Vagina (tissue), 2 donors: ENCODE measurements at regions not wholly inside any gene's neighbourhood (a gene's known extent, or its start where the extent isn't known, plus 50 kb on each side); places are given as distances from the start of the nearest gene placed in this dataset.

Source experiments
- DNase-seq, 2 donors: peaks; one replicate each; pipeline ENCODE4 v3.0.0-alpha.2; 2017; ENCODE audit errors: extremely low spot score in 2 of 2
- H3K27ac ChIP-seq: fragments of 200-600 bp; sonication (generic); one replicate; pipeline ENCODE4 v1.5.1; 2019
- H3K27me3 ChIP-seq: fragments of 200-600 bp; sonication (generic); one replicate; pipeline ENCODE4 v1.5.1; 2019
- H3K36me3 ChIP-seq, 2 donors: fragments of 200-600 bp; sonication (generic); one replicate each; pipeline ENCODE4 v1.5.1; 2017 to 2019
- H3K4me1 ChIP-seq: fragments of 200-600 bp; sonication (generic); one replicate; pipeline ENCODE4 v1.5.1; 2019
- H3K4me3 ChIP-seq, 2 donors: fragments of 200-600 bp; sonication (generic); 1 replicate in 1 of 2; 2 replicates in 1 of 2; pipeline ENCODE4 v1.5.1; 2016 to 2019
- H3K9me3 ChIP-seq: fragments of 200-600 bp; sonication (generic); one replicate; pipeline ENCODE4 v1.5.1; 2019
- POLR2A ChIP-seq, 2 donors: fragments of 450-650 bp; IDR thresholded peaks; one replicate each; pipeline ENCODE4 v1.6.1; 2017; ENCODE audit warnings: antibody characterized with exemption in 2 of 2, mild to moderate bottlenecking in 2 of 2, moderate library complexity in 2 of 2
- POLR2AphosphoS5 ChIP-seq, 2 donors: sonication (generic); formaldehyde crosslinking; IDR thresholded peaks; one replicate each; pipeline ENCODE4 v1.9.0; 2017; ENCODE audit warnings: antibody characterized with exemption in 2 of 2, mild to moderate bottlenecking in 2 of 2, low read depth in 1 of 2; ENCODE audit not compliant: insufficient read depth in 1 of 2
- intact Hi-C: fragments of 100-400 bp; cut with DNase I; formaldehyde crosslinking; loops from one replicate; pipeline ENCODE4 v1.15.1; 2023
- TF ChIP-seq, protein P1 (sequence below), 3 experiments: fragments of 450-650 bp in 2 of 3; fragments of 200-600 bp in 1 of 3; sonication (generic) in 1 of 3; IDR thresholded peaks; one replicate each; pipeline ENCODE4 v1.5.1; 2017 to 2019; ENCODE audit warnings: antibody characterized with exemption in 3 of 3, mild to moderate bottlenecking in 2 of 3, moderate library complexity in 2 of 3

GRCh38 chr11:69972351-69972802, 105.7 kb upstream of the ANO1 start:
- Histone ChIP-seq H3K36me3 (no peaks in the 10 kb centered on the region), H3K4me1 (no peaks in the 10 kb centered on the region), H3K4me3 (no peak overlapping the region), H3K27ac (no peak overlapping the region), H3K9me3 (no peaks in the 10 kb centered on the region), H3K27me3 (no peaks in the 10 kb centered on the region)
- TF ChIP-seq POLR2A (IDR thresholded peaks at IDR 0.05) (no peak), POLR2AphosphoS5 (IDR thresholded peaks at IDR 0.05; ENCODE audit: insufficient read depth in 1 of 2, low read depth in 1 of 2) (no peak)
- TF ChIP-seq, protein P1, sequence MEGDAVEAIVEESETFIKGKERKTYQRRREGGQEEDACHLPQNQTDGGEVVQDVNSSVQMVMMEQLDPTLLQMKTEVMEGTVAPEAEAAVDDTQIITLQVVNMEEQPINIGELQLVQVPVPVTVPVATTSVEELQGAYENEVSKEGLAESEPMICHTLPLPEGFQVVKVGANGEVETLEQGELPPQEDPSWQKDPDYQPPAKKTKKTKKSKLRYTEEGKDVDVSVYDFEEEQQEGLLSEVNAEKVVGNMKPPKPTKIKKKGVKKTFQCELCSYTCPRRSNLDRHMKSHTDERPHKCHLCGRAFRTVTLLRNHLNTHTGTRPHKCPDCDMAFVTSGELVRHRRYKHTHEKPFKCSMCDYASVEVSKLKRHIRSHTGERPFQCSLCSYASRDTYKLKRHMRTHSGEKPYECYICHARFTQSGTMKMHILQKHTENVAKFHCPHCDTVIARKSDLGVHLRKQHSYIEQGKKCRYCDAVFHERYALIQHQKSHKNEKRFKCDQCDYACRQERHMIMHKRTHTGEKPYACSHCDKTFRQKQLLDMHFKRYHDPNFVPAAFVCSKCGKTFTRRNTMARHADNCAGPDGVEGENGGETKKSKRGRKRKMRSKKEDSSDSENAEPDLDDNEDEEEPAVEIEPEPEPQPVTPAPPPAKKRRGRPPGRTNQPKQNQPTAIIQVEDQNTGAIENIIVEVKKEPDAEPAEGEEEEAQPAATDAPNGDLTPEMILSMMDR (IDR thresholded peaks at IDR 0.05) = no peak
- intact Hi-C loops = no loop called here
- DNase-seq = no peak

GRCh38 chr11:69974528-69974927, 103.6 kb upstream of the ANO1 start:
- DNase-seq = no peak
- TF ChIP-seq POLR2A (IDR thresholded peaks at IDR 0.05) = no peak
- TF ChIP-seq, protein P1 (IDR thresholded peaks at IDR 0.05) = no peak
- no peak for TF ChIP-seq POLR2AphosphoS5 (IDR thresholded peaks at IDR 0.05; ENCODE audit: insufficient read depth in 1 of 2, low read depth in 1 of 2)
- H3K4me3 ChIP-seq = no peak overlapping the region
- no peaks in the 10 kb centered on the region for H3K4me1 ChIP-seq
- H3K27me3 ChIP-seq = no peaks in the 10 kb centered on the region
- H3K9me3 ChIP-seq = no peaks in the 10 kb centered on the region
- intact Hi-C loops = no loop called here
- H3K36me3 ChIP-seq = no peaks in the 10 kb centered on the region
- H3K27ac ChIP-seq = no peak overlapping the region

DNA sequence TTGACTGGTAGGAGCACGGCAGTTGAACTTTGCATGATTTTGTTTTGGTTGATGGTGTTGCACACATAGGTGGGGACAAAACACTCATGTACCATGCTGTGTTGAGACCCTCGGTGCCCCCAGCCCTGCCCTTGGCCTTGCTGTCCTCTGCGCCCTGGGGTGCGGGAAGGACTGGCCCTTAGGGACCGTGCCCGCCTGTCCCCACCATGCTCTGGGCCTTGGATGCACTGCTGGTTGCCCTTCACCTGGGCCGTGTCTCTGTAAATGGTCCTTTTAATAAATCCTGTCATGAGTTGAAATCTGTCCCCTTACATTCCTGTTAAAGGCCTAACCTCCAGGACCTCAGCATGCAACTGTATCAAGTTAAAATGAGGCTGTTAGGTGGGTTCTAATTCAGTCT, 102.3 kb upstream of the ANO1 start:
- Histone ChIP-seq H3K27ac (no peak overlapping the region), H3K27me3 (no peaks in the 10 kb centered on the region), H3K4me3 (no peak overlapping the region), H3K4me1 (no peaks in the 10 kb centered on the region), H3K36me3 (no peaks in the 10 kb centered on the region), H3K9me3 (no peaks in the 10 kb centered on the region)
- DNase-seq = no peak
- no peak for TF ChIP-seq POLR2A (IDR thresholded peaks at IDR 0.05)
- TF ChIP-seq, protein P1 (IDR thresholded peaks at IDR 0.05) = no peak
- TF ChIP-seq POLR2AphosphoS5 (IDR thresholded peaks at IDR 0.05; ENCODE audit: insufficient read depth in 1 of 2, low read depth in 1 of 2) = no peak
- intact Hi-C loops = no loop called here

- Histone ChIP-seq H3K9me3 (no peaks in the 10 kb centered on the region), H3K27me3 (no peaks in the 10 kb centered on the region)
Measured at GRCh38 chr11:69976794-69977193, 101.3 kb upstream of the ANO1 start.

GRCh38 chr11:69977951-69978350, 100.2 kb upstream of the ANO1 start:
- DNase-seq = no peak
- H3K36me3 ChIP-seq = no peaks in the 10 kb centered on the region
- TF ChIP-seq POLR2A (IDR thresholded peaks at IDR 0.05) (no peak), POLR2AphosphoS5 (IDR thresholded peaks at IDR 0.05; ENCODE audit: insufficient read depth in 1 of 2, low read depth in 1 of 2) (no peak)
- TF ChIP-seq, protein P1 (IDR thresholded peaks at IDR 0.05) = no peak
- H3K4me3 ChIP-seq = no peak overlapping the region
- no peak overlapping the region for H3K27ac ChIP-seq
- no peaks in the 10 kb centered on the region for H3K4me1 ChIP-seq
- H3K27me3 ChIP-seq = no peaks in the 10 kb centered on the region
- intact Hi-C loops = no loop called here
- H3K9me3 ChIP-seq = no peaks in the 10 kb centered on the region

More at GRCh38 chr11:69976794-69977193, 101.3 kb upstream of the ANO1 start:
- Histone ChIP-seq H3K27ac (no peak overlapping the region), H3K4me3 (no peak overlapping the region), H3K36me3 (no peaks in the 10 kb centered on the region), H3K4me1 (no peaks in the 10 kb centered on the region)
- TF ChIP-seq, protein P1 (IDR thresholded peaks at IDR 0.05) = no peak
- no peak for TF ChIP-seq POLR2A (IDR thresholded peaks at IDR 0.05)
- no peak for TF ChIP-seq POLR2AphosphoS5 (IDR thresholded peaks at IDR 0.05; ENCODE audit: insufficient read depth in 1 of 2, low read depth in 1 of 2)
- intact Hi-C loops = no loop called here
- DNase-seq = no peak
